GM12878 (cell line): ENCODE measurements at regions not wholly inside any gene's neighbourhood (a gene's known extent, or its start where the extent isn't known, plus 50 kb on each side); places are given as distances from the start of the nearest gene placed in this dataset.

Source experiments
- ATAC-seq: fragments of 200-7000 bp; cut with Tn5 transposase; 3 replicates; pipeline ENCODE4 v1.9.1; 2020; ENCODE audit warnings: mild to moderate bottlenecking, moderate library complexity
- BruUV-seq: library from RNA; stranded (reverse); fragments of 400-500 nt; replicated peaks from 2 replicates; lab custom pipeline; 2021; lab: Mats Ljungman, UMichigan
- CTCF ChIA-PET: fragments of 300-600 bp; sonication (Branson Sonifier 250); formaldehyde crosslinking; extraction: SDS; loops from one replicate; lab custom pipeline; 2021; ENCODE audit warnings: inconsistent platforms; lab: Yijun Ruan, JAX
- POLR2A ChIA-PET: fragments of 350-600 bp; formaldehyde crosslinking; extraction: SDS; loops from one replicate; lab custom pipeline; 2021; ENCODE audit warnings: inconsistent platforms; lab: Charles Lee
- RAD21 ChIA-PET: fragments of 300-600 bp; sonication (Branson Sonifier 250); formaldehyde crosslinking; loops from one replicate; lab custom pipeline; 2023; ENCODE audit warnings: antibody characterized with exemption; ENCODE audit not compliant: unreplicated experiment; lab: Charles Lee
- SMC1A ChIA-PET: fragments of 300-600 bp; sonication (Branson Sonifier 250); formaldehyde crosslinking; loops from one replicate; lab custom pipeline; 2023; ENCODE audit not compliant: unreplicated experiment, uncharacterized antibody; lab: Charles Lee
- DNase-seq: peaks from one replicate; pipeline ENCODE4 v3.0.0-alpha.2; 2011; ENCODE audit warnings: low read depth, low spot score
- FAIRE-seq: peaks from 3 replicates; lab custom pipeline; 2011; peaks lifted over from hg19 to GRCh38; lab: Jason Lieb, UNC
- H2AFZ ChIP-seq: 2 replicates; pipeline ENCODE4 v1.6.0; 2011; ENCODE audit warnings: low read depth, low read length, control low read depth; ENCODE audit not compliant: control insufficient read depth
- H3K27ac ChIP-seq: 2 replicates; pipeline ENCODE4 v1.5.1; 2011; ENCODE audit warnings: control low read depth; ENCODE audit not compliant: control insufficient read depth, insufficient read depth
- H3K27me3 ChIP-seq, 2 experiments: replicated peaks in 1 of 2; 2 replicates each; pipeline versions ENCODE4 v1.6.0 to v1.6.1; 2011; ENCODE audit warnings: low read length in 1 of 2; ENCODE audit not compliant: control insufficient read depth in 2 of 2, insufficient read depth in 2 of 2
- H3K36me3 ChIP-seq, 2 experiments: 2 replicates each; pipeline ENCODE4 v1.5.1; 2011; ENCODE audit warnings: low read length in 1 of 2; ENCODE audit not compliant: control insufficient read depth in 2 of 2, insufficient read depth in 2 of 2
- H3K4me1 ChIP-seq: 2 replicates; pipeline ENCODE4 v1.6.1; 2011; ENCODE audit warnings: mild to moderate bottlenecking, low read length, moderate library complexity, mixed read lengths; ENCODE audit not compliant: control insufficient read depth, insufficient read depth
- H3K4me2 ChIP-seq: 2 replicates; pipeline ENCODE4 v1.6.0; 2011; ENCODE audit warnings: control low read depth; ENCODE audit not compliant: control insufficient read depth, insufficient read depth
- H3K4me3 ChIP-seq: fragments of 200-600 bp; sonication (generic); 2 replicates; pipeline ENCODE4 v1.5.1; 2016
- H3K79me2 ChIP-seq: 2 replicates; pipeline ENCODE4 v1.6.0; 2011; ENCODE audit warnings: low read length; ENCODE audit not compliant: control insufficient read depth, insufficient read depth
- H3K9ac ChIP-seq: 2 replicates; pipeline ENCODE4 v1.8.0; 2011; ENCODE audit warnings: low read length, control low read depth, mixed read lengths; ENCODE audit not compliant: control insufficient read depth, insufficient read depth
- H3K9me3 ChIP-seq: replicated peaks from 3 replicates; pipeline ENCODE4 v1.5.1; 2011; ENCODE audit warnings: mild to moderate bottlenecking, low read length; ENCODE audit not compliant: control insufficient read depth, insufficient read depth
- H4K20me1 ChIP-seq: 2 replicates; pipeline ENCODE4 v1.6.0; 2011; ENCODE audit not compliant: control insufficient read depth, insufficient read depth
- MYB ChIP-seq: fragments of 150-350 bp; IDR thresholded peaks from 2 replicates; pipeline ENCODE4 v1.6.1; 2014; ENCODE audit warnings: mild to moderate bottlenecking, low read depth, low read length, borderline replicate concordance
- NFYB ChIP-seq: IDR thresholded peaks from 2 replicates; pipeline ENCODE4 v1.6.1; 2011; ENCODE audit warnings: low read depth, mild to moderate bottlenecking, low read length, improper control_type of control experiment, moderate library complexity; ENCODE audit not compliant: insufficient read depth
- POU2F2 ChIP-seq: IDR thresholded peaks from 3 replicates; pipeline ENCODE4 v1.6.1; 2011; ENCODE audit warnings: low read depth, mild to moderate bottlenecking, low read length, borderline replicate concordance
- SIX5 ChIP-seq: IDR thresholded peaks from 2 replicates; pipeline ENCODE4 v1.6.1; 2011; ENCODE audit warnings: mild to moderate bottlenecking, low read depth, low read length, moderate library complexity; ENCODE audit not compliant: severe bottlenecking
- SPI1 ChIP-seq: IDR thresholded peaks from 2 replicates; pipeline ENCODE4 v1.6.1; 2011; ENCODE audit warnings: low read depth, mild to moderate bottlenecking, low read length, moderate library complexity, borderline replicate concordance; ENCODE audit not compliant: insufficient read depth
- TCF3 ChIP-seq: IDR thresholded peaks from 2 replicates; pipeline ENCODE4 v1.6.1; 2012; ENCODE audit warnings: low read depth, mild to moderate bottlenecking, low read length, borderline replicate concordance; ENCODE audit not compliant: insufficient read depth
- TCF7 ChIP-seq: IDR thresholded peaks from 2 replicates; pipeline ENCODE4 v1.6.1; 2014; ENCODE audit warnings: antibody characterized with exemption, borderline replicate concordance
- WRNIP1 ChIP-seq: IDR thresholded peaks from 2 replicates; pipeline ENCODE4 v1.6.1; 2011; ENCODE audit warnings: low read depth, low read length, improper control_type of control experiment, borderline replicate concordance
- WGBS: methylation state at CpG from one replicate; pipeline ENCODE4 v1.1.6; 2016; ENCODE audit warnings: low lambda C conversion rate; ENCODE audit not compliant: insufficient replicate concordance, insufficient coverage; ENCODE audit errors: missing lambda C conversion rate; 5-methylcytosine and 5-hydroxymethylcytosine counted together
- in situ Hi-C: fragments of 300-500 bp; cut with MboI; formaldehyde crosslinking; loops from 9 replicates; pipeline ENCODE4 v1.14.3; 2018; ENCODE audit warnings: mixed read lengths
- intact Hi-C: fragments of 100-400 bp; cut with micrococcal nuclease; formaldehyde crosslinking; loops from one replicate; pipeline ENCODE4 v1.14.2; 2022; ENCODE audit not compliant: unreplicated experiment
- TF ChIP-seq, protein P1 (sequence below): fragments of 450-650 bp; IDR thresholded peaks from 2 replicates; pipeline ENCODE4 v1.6.1; 2017; ENCODE audit warnings: antibody characterized with exemption, mild to moderate bottlenecking, moderate library complexity

DNA sequence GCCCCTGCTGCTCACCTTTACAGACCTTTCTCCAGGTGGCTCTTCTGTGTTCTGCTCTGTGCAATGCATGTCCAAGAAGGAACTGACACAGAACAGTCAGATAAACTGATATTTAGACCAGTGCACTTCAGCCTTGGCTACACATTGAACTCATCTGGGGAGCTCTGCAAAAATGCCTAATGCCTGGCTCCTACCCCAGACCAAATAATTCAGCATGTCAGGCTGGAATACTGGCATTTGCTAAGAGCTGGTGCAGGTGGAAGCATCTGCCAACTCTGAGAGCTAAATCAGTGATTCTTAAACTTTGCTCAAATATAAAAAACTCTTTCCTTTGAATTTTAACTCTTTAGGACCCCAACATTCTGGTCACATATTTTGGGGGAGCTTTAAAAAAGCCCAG is 118.2 kb upstream of the TSC22D1 start (continued):
- no peak for TF ChIP-seq SPI1
- TF ChIP-seq SIX5, result no peak
- no peak for TF ChIP-seq NFYB

DNA sequence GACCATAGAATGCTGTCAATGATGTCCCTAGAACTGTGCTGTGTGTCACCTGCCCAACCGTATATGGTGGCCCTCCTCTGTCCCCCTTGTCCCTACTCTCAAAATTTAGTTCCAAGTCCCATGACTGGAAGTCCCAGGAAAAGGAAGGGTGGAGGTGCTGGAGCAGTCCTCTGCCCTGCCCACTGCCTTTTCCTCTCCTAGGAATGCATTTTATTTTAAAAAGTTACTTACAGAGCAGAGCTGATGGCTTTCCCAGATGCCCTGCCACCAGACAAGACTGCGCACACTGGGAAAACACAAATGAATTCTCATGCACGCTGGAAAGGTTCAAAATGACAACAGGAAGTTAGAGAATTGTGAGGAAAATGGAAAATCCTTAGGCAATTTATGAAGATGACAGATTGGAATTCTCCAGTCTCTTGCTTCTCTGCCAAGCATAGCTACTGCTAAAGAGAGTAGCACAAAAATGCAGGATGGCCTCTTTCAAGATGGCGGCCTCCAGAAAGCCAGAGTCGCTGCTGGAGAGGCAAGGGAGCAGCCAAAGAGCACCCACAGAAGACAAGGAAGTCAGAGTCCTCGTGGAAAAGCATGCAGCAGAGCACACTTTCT is 117.1 kb upstream of the TSC22D1 start:
- no peak overlapping the region for H3K9ac ChIP-seq
- SMC1A ChIA-PET, result no interaction called here
- no peaks in the 10 kb centered on the region for H3K9me3 ChIP-seq
- H3K27ac ChIP-seq, result no peak overlapping the region
- FAIRE-seq (no peak), ATAC-seq (no peak), DNase-seq (no peak)
- RAD21 ChIA-PET, result no interaction called here
- H3K36me3 ChIP-seq, result no peaks in the 10 kb centered on the region
- no peaks in the 10 kb centered on the region; a peak in 1 of 4 replicates for H3K27me3 ChIP-seq
- no peaks in the 10 kb centered on the region for H3K79me2 ChIP-seq
- CTCF ChIA-PET, result no interaction called here
- in situ Hi-C loops, result no loop called here
- no peak for TF ChIP-seq MYB
- TF ChIP-seq POU2F2, result no peak
- no peak for TF ChIP-seq TCF7
- TF ChIP-seq TCF3, result no peak
- TF ChIP-seq WRNIP1, result no peak
- TF ChIP-seq, protein P1, sequence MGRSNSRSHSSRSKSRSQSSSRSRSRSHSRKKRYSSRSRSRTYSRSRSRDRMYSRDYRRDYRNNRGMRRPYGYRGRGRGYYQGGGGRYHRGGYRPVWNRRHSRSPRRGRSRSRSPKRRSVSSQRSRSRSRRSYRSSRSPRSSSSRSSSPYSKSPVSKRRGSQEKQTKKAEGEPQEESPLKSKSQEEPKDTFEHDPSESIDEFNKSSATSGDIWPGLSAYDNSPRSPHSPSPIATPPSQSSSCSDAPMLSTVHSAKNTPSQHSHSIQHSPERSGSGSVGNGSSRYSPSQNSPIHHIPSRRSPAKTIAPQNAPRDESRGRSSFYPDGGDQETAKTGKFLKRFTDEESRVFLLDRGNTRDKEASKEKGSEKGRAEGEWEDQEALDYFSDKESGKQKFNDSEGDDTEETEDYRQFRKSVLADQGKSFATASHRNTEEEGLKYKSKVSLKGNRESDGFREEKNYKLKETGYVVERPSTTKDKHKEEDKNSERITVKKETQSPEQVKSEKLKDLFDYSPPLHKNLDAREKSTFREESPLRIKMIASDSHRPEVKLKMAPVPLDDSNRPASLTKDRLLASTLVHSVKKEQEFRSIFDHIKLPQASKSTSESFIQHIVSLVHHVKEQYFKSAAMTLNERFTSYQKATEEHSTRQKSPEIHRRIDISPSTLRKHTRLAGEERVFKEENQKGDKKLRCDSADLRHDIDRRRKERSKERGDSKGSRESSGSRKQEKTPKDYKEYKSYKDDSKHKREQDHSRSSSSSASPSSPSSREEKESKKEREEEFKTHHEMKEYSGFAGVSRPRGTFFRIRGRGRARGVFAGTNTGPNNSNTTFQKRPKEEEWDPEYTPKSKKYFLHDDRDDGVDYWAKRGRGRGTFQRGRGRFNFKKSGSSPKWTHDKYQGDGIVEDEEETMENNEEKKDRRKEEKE, result no peak
- intact Hi-C loops, result no loop called here
- no peaks in the 10 kb centered on the region for H3K4me1 ChIP-seq
- no peaks in the 10 kb centered on the region for H4K20me1 ChIP-seq
- WGBS, result 28% methylated on average over 6 of the region's 6 CpGs
- H3K4me2 ChIP-seq, result no peak overlapping the region
- no TSS peak for BruUV-seq
- POLR2A ChIA-PET, result no interaction called here
- no peak overlapping the region for H2AFZ ChIP-seq
- H3K4me3 ChIP-seq, result no peak overlapping the region
